WI38 (cell line): ENCODE measurements at regions not wholly inside any gene's neighbourhood (a gene's known extent, or its start where the extent isn't known, plus 50 kb on each side); places are given as distances from the start of the nearest gene placed in this dataset.

Source experiments
- H3K4me3 ChIP-seq: 2 replicates; pipeline ENCODE4 v1.5.1; 2011; ENCODE audit warnings: low read depth, mild to moderate bottlenecking, control low read depth, low read length
- TF ChIP-seq, protein P1 (sequence below): IDR thresholded peaks from 2 replicates; pipeline ENCODE4 v1.5.1; 2012; ENCODE audit warnings: low read depth, mild to moderate bottlenecking, control low read depth, low read length

DNA sequence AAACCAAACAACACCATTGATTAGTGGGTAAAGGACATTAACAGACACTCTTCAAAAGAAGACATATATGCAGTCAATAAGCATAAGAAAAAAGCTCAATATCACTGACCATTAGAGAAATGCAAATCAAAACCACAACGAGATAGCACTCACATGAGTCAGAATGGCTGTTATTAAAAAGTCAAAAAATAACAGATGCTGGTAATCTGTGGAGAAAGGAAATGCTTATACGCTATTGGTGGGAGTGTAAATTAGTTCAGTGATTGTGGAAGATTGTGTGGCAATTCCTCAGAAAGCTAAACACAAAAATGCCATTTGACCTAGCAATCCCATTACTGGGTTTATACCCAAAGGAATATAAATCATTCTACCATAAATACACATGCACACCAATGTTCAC lies 182.6 kb downstream of the TRPC6 start:
- no peak overlapping the region for H3K4me3 ChIP-seq
- TF ChIP-seq, protein P1, sequence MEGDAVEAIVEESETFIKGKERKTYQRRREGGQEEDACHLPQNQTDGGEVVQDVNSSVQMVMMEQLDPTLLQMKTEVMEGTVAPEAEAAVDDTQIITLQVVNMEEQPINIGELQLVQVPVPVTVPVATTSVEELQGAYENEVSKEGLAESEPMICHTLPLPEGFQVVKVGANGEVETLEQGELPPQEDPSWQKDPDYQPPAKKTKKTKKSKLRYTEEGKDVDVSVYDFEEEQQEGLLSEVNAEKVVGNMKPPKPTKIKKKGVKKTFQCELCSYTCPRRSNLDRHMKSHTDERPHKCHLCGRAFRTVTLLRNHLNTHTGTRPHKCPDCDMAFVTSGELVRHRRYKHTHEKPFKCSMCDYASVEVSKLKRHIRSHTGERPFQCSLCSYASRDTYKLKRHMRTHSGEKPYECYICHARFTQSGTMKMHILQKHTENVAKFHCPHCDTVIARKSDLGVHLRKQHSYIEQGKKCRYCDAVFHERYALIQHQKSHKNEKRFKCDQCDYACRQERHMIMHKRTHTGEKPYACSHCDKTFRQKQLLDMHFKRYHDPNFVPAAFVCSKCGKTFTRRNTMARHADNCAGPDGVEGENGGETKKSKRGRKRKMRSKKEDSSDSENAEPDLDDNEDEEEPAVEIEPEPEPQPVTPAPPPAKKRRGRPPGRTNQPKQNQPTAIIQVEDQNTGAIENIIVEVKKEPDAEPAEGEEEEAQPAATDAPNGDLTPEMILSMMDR = no peak

DNA sequence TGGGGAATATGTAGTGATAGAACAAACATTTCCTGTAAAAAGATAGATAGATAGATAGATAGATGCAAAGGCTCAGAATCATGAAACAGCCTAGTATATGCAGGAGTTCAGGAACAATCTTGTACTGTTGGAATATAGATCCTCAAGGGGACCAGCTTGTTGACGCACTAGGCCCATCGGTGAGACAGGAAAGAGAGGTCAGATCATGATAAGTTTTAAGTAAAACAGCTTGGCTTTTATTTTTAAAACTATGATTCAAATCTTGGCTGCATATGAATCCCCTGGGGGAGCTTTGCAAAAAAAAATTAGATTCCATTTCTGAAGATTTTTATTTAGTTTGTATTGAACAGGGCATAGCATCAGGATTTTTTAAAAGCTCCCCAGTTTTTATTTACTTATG lies 185.8 kb downstream of the TRPC6 start:
- TF ChIP-seq, protein P1 = no peak
- H3K4me3 ChIP-seq = no peak overlapping the region

DNA sequence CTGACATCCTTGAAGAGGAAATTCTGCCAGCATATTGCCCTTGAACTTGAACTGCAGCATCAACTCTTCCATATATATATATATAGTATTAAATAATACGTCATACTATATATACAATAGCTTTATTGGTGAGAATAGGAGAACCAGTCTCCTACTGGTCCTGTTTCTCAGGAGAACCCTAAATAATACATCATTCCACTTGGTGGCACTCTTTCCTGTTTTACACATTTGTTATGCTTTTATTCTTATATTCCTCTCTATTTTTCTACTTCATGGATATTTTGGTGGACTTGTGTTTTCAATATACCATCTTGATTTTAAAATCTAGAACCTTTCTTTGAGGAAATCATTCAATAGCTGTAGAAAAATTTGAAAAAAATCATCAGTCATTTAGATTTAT lies 193.3 kb downstream of the TRPC6 start:
- no peak overlapping the region for H3K4me3 ChIP-seq
- TF ChIP-seq, protein P1 = no peak

DNA sequence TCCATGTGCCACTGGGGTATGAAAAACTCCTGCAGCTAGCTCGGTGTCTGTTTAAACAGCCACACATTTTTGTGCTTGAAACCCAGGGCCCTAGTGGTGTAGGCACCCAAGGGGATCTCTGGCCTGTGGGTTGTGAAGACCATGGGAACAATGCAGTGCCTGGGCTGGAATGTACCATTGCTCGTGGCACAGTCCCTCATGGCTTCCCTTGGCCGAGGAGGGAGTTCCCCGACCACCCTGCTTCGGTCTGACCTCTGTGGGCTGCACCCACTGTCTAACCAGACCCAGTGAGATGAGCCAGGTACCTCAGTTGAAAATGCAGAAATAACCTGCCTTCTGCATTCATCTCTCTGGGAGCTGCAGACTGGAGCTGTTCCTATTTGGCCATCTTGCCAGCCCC lies 214.0 kb downstream of the TRPC6 start:
- TF ChIP-seq, protein P1 = no peak
- no peak overlapping the region for H3K4me3 ChIP-seq

DNA sequence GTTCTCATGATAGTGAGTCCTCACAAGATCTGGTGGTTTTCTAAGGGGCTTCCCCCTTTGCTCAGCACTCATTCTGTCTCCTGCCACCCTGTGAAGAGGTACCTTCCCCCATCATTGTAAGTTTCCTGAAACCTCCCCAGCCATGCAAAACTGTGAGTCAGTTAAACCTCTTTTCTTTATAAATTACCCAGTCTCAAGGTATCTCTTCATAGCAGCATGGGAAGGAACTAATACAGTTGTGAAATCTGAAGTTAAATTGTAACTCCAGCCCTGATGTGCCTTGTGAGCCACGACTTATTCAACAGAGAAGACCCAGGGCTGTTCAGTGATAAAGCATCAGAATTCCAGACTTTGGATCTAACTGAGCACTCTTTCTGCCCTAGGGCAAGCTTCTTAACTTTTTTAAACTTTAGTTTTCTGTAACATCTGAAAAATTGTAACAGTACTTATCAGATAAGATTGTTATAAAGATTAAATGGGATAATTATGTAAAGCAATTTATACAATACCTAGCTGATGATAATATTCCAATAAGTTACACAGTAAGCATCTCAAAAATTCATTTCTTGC lies 220.0 kb downstream of the TRPC6 start:
- TF ChIP-seq, protein P1 = no peak
- no peak overlapping the region for H3K4me3 ChIP-seq

DNA sequence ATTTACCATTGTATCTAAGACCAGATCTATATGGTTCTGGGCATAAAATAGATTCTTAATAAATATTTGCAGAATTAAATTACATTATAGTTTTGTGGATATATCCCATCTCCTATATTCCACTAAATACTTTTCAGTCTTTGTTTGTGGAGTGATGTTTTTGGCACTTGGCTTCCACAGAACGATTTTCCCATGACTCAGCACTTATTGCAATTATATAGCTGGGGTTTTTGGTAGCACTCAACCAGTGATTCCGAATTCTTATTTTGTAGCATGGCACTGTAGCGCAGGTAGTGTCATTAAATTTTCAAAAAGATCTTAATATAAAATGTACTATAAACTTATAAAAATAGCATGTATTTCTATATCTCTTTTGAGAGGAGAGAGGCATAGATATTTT lies 221.2 kb downstream of the TRPC6 start:
- no peak overlapping the region for H3K4me3 ChIP-seq
- TF ChIP-seq, protein P1 = no peak

DNA sequence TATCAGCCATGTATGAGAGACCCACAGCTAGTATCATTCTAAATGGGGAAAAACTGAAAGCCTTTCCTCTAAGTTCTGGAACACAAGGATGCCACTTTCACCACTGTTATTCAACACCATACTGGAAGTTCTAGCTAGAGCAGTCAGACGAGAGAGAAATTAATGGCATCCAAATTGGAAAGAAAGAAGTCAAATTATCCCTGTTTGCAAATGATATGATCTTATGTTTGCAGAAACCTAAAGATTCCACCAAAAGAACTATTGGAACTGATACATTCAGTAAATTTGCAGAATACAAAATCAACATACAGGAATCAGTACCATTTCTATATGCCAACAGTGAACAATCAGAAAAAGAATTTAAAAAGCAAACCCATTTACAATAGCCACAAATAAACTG lies 226.0 kb downstream of the TRPC6 start:
- TF ChIP-seq, protein P1 = no peak
- H3K4me3 ChIP-seq = no peak overlapping the region
